Fibroblast of lung (primary cell): ENCODE measurements at regions not wholly inside any gene's neighbourhood (a gene's known extent, or its start where the extent isn't known, plus 50 kb on each side); places are given as distances from the start of the nearest gene placed in this dataset.

Experiments used
- CTCF ChIP-seq, 2 donors: IDR thresholded peaks in 1 of 2; conservative IDR thresholded peaks in 1 of 2; 1 replicate in 1 of 2; 2 replicates in 1 of 2; pipeline ENCODE4 v1.5.1; 2011 to 2012; ENCODE audit warnings: low read length in 2 of 2, control low read depth in 1 of 2, inconsistent platforms in 1 of 2, low read depth in 1 of 2, mild to moderate bottlenecking in 1 of 2
- EZH2 ChIP-seq: IDR thresholded peaks from 2 replicates; pipeline ENCODE4 v1.5.1; 2012; ENCODE audit warnings: low read length, control low read depth, mild to moderate bottlenecking; ENCODE audit errors: missing control alignments

- TF ChIP-seq CTCF (conservative IDR thresholded peaks at IDR 0.05 in 1 of 2, IDR thresholded peaks at IDR 0.05 in 1 of 2; ENCODE audit: low read depth in 1 of 2, low read length in 2 of 2) = no peak
- TF ChIP-seq EZH2 = no peak
Observed at GRCh38 chr9:85186218-85186585, 516.7 kb downstream of the NTRK2 start.
